CD1c-positive myeloid dendritic cell (primary cell): ENCODE measurements at regions not wholly inside any gene's neighbourhood (a gene's known extent, or its start where the extent isn't known, plus 50 kb on each side); places are given as distances from the start of the nearest gene placed in this dataset.
A peak's percentile ranks its signal among the peaks of the same experiment; 100 is the strongest.

Experiments used
- DNase-seq: peaks from one replicate; pipeline ENCODE4 v3.0.0-alpha.2; 2016; ENCODE audit errors: extremely low spot score

GRCh38 chr6:6376845-6377244 lies 56.4 kb upstream of the F13A1 start:
- no peak for DNase-seq

- peak; percentile 49 for DNase-seq
Observed at GRCh38 chr6:6377621-6378020, 57.2 kb upstream of the F13A1 start.

GRCh38 chr6:6379573-6379972 lies 59.1 kb upstream of the F13A1 start:
- peak; percentile 64 for DNase-seq

GRCh38 chr6:6384520-6384919 lies 64.1 kb upstream of the F13A1 start:
- DNase-seq = no peak

- DNase-seq = peak; percentile 84
Observed at GRCh38 chr6:6386010-6386409, 65.5 kb upstream of the F13A1 start.

- DNase-seq = peak; percentile 65
Observed at GRCh38 chr6:6390849-6391602, 70.6 kb upstream of the F13A1 start.

- peak; percentile 23 for DNase-seq
Observed at GRCh38 chr6:6392214-6393068, 72.0 kb upstream of the F13A1 start.

- peak; percentile 12 for DNase-seq
Observed at GRCh38 chr6:6393069-6393529, 72.6 kb upstream of the F13A1 start.

- DNase-seq = peak; percentile 91
Observed at GRCh38 chr6:6395581-6396197, 75.2 kb upstream of the F13A1 start.

- DNase-seq = no peak
Observed at GRCh38 chr6:6397842-6398241, 77.4 kb upstream of the F13A1 start.

- DNase-seq = no peak
Observed at GRCh38 chr6:6399568-6399967, 79.1 kb upstream of the F13A1 start.

- DNase-seq = no peak
Observed at GRCh38 chr6:6401401-6401800, 80.9 kb upstream of the F13A1 start.

GRCh38 chr6:6402006-6402405 lies 81.5 kb upstream of the F13A1 start:
- peak; percentile 51 for DNase-seq

- peak; percentile 59 for DNase-seq
Observed at GRCh38 chr6:6402591-6402990, 82.1 kb upstream of the F13A1 start.

- DNase-seq = peak; percentile 18
Observed at GRCh38 chr6:6405031-6405430, 84.6 kb upstream of the F13A1 start.

GRCh38 chr6:6405997-6406714 lies 85.7 kb upstream of the F13A1 start:
- no peak for DNase-seq

- DNase-seq = no peak
Observed at GRCh38 chr6:6406715-6407070, 86.2 kb upstream of the F13A1 start.

- DNase-seq = no peak
Observed at GRCh38 chr6:6407071-6407741, 86.7 kb upstream of the F13A1 start.

- no peak for DNase-seq
Observed at GRCh38 chr6:6409397-6410030, 89.1 kb upstream of the F13A1 start.

- DNase-seq = no peak
Observed at GRCh38 chr6:6411115-6411514, 90.7 kb upstream of the F13A1 start.

- DNase-seq = no peak
Observed at GRCh38 chr6:6412221-6412620, 91.8 kb upstream of the F13A1 start.
